Limb (tissue), 2 donors: ENCODE measurements at regions not wholly inside any gene's neighbourhood (a gene's known extent, or its start where the extent isn't known, plus 50 kb on each side); places are given as distances from the start of the nearest gene placed in this dataset.
"Not testable (repeated sequence)": the region's sequence is repeated elsewhere in the genome, so short reads cannot be mapped to it uniquely, and the experiment has no call there.

ENCODE experiments used
- DNase-seq, 2 donors: peaks; one replicate each; pipeline ENCODE4 v3.0.0-alpha.2; 2016; ENCODE audit errors: extremely low spot score in 2 of 2

DNA sequence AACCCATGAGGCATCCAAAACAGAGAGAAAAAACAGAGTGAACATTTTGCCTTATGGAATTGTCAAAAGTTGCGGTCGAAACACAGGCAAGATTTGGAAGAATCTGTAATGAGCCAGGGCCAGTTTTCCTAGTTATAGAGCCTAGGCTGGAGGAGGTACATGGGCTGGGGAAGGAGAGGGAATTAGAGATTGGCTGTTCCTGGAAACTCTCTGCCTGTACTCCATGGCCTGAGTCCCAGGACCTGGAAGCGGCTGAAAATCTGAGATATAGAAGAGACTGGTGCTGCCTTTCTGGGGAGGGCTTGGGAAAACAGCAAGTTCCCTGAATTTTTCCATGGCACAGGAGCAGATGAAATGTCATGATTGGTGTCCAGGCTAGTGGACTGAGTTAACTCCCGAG, 122.8 kb upstream of the KLF12 start:
- no peak for DNase-seq

DNA sequence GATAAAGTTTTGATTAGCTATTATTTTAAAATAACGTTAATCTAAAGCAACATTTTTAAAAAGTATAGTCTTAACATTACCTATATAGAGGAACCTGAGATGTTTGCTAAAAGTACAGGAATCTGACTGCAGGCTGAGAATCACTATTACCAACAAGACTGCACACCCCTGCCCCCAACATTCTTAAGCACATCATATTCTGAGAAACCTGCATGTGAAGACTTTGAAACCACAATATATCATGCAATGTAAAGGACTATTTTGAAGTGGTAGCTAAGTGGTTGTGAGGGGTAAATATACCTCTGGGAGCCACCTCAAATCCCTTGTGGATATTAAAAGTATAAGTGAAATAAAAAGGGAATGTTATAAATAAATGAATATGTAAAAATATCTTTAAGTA, 119.0 kb upstream of the KLF12 start:
- no peak for DNase-seq

DNA sequence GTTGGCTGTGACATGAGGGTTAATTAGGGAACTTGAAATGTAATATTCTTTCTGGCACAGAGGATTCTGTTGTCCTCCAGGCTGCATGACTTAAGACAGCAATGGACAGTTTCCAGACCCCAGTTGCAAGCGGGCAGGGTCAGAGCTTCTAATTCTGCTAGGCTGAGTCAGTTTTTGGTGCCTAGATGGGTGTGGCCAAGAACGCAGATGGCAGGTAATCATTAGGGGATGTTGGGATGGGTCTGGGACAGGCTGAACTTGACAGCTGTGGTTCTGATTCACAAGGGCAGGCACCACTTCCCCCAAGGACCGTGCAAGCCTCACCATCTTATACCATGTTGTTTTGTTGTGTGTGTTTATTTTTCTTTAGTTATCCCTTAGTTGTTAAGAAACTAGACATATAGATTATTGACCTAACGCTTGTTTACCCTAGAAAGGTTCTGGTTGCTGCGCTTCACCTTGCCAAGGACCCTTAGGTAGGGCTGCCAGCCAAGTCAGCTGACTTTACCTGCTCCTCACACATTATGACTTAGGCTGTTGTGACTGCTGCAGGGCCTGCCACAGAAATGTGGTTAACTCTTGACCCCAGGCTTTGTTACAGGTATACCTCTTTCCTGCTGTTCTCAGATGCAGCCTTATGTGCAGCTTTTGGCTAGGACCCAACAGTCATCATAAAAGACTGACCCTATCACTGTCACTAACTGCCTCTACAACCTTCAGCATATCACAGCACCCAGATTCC, 117.7 kb upstream of the KLF12 start:
- no peak for DNase-seq

DNA sequence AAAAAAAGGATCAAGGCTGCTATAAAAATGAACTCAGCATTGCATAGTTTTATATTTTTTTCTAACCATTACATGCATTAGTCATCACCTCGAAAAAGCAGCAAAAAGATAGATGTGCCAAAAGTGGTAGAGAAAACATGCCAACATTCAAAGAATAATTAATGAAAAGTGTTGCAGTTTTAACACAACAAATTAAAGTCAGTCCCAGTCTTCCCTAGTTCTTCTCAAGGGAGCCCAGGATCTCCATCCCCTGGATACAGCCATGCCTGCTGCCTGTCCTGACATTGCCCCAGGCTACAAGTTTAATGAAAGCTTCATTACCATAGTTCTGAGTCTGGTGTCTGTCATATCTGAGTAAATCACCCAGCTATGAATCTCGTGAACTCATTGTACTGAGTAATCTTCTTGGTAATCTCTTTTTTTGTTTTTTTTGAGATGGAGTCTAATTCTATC, 116.6 kb upstream of the KLF12 start:
- DNase-seq, result no peak

DNA sequence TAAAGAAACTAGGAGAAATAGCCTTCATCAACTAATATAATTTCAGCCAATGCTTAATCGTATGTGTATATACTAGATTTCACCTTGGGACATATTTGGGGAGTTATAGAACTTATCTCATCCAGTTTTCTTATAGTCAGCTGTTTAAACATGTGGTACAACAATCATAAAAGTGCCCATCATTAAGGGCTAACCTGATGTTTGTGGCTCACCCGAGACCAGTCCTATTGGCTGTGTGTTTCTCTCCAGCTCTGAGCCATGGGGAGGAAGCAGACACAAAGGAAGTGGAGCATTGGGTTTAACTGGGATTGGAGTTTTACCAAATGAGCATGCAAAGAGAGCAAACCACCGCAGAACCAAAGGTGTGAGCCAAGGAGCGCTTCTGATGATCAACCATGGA, 114.3 kb upstream of the KLF12 start:
- DNase-seq, result no peak

DNA sequence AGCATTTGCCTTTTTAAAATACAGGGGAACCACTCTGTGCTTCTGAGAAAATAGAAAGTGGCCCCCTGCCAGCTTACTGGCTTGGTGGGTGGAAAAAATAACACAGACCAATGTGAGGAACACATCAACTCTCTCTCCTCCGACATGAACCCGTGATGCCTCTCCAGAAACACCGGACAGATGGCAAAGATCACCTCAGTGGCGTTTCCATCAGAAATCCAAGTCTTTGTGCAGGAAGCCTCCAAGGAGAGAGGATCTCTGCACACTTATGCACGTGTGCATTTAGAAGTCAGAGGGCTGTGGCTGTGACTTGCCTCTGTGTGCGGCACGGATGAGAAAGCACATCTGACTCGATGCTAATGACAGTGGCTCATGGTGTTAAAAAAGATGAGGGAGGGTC, 112.3 kb upstream of the KLF12 start:
- peak; percentile 49 to 54 for DNase-seq

DNA sequence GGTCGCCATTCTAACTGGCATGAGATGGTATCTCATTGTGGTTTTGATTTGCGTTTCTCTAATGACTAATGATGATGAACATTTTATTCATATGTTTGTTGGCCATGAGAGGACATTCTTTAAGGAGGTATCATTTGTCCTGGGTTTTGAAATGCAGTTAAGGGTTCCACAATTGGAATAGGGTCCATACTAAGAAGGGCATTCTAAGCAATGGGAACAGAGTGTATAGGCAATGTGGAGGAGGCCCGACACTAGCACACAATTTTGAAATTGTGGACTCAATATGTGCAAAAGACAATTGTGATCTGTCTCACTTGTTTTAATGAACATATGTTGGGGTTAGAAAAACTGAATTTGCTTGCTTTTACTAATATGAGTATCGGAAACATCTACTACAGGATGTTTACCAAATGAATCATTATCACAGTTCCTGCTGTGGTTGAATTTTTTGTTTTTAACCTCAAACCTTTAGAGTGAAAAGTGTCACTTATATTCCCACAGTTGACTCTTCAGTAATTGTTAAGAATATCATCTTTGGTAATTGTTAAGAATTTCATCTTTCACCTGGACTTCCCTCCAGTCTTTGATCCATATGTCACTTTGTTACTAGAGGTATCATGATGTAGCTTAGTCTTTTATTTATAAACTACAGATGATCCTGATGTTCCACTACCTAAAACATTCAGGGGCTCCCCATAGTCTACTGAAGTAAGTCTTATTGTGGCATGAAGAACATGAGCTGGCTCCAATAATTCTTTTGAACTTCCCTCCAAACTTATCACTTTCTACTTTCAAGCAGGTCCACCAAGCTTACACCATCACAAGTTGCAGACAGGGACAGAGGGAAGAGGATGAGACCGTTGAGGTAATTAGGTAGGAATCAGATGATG, 109.7 kb upstream of the KLF12 start:
- no peak for DNase-seq

DNA sequence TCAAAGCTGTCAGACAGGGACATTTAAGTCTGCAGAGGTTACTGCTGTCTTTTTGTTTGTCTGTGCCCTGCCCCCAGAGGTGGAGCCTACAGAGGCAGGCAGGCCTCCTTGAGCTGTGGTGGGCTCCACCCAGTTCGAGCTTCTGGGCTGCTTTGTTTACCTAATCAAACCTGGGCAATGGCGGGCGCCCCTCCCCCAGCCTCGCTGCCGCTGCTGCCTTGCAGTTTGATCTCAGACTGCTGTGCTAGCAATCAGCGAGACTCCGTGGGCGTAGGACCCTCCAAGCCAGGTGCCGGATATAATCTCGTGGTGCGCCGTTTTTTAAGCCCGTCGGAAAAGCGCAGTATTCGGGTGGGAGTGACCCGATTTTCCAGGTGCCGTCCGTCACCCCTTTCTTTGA, 107.1 kb upstream of the KLF12 start:
- not testable (repeated sequence) for DNase-seq

DNA sequence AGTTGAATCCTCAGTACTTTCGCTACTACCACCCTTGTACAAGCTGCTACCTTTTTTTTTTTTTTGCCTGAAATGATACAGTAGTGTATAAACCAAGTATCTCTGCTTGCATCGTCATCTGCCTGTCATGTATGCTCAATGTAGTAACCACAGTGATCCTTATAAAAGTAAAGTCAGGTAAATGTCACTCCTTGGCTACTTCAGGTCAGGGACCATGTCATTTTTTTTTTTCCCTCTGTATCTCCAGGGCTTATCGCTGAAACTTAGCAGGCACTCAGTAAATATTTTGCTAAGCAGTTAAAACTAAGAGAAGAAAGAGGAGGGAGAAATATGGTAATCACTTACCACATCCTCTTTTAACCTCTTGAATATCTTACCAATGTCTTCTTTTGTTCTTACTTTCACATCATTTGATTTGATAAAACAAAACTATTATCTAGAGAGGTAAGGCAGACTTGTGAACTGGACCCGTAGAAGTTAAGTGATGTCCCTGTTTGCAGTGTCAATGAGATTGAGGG, 96.8 kb upstream of the KLF12 start:
- DNase-seq, result no peak

DNA sequence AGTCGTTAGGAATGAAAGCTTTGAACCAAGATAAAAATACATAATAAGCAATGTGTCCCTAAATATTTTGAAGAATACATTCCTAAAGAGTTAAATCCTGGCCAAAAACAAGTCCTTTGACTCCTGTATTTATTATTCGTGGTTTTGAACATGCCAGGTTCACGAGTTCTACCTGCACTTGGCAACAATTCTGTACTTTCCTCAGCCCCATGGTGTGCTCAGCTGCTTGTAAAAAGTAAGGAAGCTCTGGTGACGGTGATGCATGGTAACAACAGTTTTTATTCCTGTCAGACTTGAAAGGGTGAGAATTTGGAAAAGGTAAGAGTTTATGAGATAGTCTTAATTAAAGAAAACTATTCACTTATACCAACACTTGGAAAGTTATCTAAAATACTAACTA, 95.0 kb upstream of the KLF12 start:
- DNase-seq, result no peak

DNA sequence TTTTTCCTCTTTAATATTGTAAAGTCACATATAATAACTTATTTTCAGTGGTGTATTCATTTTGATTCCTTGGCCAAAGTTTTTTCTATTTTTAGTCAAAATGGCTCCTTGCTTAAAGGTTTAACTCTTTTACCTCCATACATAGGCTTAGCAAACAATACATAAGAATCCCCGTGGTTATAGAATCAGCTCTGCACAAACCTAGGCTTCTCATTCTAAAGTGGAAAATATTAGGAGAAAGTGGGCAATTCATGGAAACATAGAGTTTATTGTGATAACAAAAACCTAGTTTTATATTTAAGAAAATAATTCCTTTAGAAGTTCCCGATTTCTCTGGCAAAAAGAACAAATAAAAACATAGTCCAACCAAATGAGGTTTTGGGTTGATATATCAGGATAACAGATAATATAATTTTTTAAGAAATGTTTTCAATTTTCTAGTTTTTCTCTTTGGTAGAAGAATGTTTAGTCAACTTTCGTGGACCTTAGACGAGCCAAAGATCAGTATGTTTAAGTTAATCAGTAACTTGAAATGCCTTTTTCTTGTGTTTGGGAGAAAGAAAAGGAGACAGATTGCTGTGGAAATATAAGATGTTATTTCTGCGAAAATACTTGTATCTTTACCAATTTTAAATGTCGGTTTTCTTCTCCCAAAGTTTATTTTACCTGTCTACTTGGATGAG, 93.4 kb upstream of the KLF12 start:
- DNase-seq, result no peak

DNA sequence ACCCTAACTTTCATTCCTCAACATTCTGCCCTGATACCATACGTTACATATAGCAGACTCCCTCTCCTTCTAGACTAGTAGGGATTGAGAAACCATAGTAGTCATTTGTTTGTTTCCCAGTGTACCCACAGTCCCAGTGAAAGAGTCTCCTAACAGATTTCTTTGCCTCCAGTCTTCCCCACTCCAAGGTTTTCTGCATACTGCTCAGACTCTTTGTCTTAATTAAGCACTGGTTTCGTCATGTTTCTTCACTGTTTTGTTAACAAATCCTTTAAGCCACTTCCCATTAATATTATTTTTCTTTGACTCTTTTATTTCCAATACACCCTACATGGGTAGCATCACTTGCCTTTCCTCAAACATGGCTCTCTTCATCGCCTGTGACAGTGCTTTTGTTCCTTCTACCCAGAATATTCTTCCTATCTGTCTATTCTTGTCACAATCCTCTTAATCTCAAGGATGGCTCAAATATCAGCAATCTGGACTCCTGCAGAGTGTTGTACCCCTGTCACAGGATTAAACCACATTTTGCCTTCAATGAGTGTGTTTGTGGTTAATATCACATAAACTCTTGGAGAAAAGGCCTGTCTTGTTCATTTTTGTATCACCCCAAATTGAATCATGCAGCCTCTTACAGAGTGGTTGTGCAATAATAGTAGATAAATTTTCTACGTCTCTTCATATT, 92.7 kb upstream of the KLF12 start:
- DNase-seq, result no peak

DNA sequence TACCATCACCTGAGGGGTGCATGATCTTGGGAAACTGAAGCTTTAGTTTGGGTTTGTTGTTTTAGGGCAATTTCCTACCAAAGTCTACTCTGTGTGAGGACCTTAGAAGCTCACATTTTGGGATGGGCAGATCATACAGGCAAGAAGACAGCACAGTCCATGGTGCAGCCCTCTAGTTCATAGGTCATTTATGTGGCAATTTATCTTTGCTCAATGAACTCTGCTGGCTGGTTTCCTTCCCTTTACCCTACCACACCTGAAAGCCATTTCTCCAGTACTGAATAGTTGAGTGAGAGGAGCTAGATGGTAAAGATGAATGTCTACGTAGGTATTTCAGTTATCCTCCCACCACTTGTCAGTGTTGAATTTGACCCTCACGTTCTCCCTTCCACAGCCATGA, 87.5 kb upstream of the KLF12 start:
- DNase-seq, result no peak

DNA sequence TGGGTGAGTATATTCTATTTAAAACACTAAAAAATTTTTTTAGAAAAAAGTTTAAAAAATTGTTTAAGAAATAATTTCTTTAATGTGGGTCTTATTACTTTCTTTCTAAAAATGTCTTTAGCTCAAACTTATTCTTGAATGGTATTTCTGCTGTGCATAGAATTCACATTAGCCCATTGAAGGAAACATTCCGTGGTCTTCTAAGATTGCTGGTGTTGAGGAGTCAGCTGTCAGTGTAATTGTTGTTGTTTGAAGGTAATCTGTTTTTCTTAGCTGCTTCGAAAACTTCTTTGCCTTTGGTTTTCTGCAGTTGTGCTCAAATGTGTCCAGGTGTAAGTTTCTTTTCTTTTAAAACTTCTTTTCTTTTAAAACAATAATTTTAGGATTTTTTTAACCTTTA, 85.4 kb upstream of the KLF12 start:
- no peak for DNase-seq

DNA sequence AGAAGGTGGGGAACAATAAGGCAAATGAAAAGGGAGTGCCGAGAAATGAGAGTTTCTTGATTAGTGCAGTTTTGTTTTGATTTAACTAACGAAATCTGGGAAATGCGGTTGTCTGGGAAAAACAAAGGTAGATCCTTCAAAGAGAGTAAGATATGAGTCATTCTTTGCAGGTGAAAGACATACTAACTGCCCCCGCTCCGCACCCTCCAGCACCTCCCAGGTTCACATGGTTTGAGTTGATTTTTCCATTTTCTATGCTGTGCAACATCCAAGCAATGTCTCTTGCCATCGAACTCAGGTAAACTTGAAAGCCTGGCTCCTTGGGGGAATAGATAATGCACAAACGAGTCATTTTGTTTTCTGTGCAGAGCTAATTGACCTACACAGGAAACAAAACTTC, 84.1 kb upstream of the KLF12 start:
- DNase-seq, result no peak

DNA sequence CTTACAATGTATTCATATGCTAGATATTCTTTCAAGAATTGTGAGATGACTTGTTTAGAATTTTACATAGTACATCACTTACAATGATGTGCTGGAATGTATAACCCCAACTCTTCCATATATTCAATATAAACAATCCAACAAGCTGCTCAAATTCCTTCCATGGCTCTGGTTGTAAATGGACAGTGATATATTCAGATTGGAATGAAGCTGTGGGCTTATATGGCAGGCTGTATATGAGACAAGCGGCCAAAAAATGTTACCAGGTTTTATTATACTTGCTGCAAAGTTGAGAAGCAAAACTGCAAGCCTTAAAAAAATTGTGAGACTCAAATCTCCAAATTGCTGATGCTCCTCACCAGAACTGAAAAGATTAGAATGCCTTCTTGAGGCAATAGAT, 83.6 kb upstream of the KLF12 start:
- DNase-seq, result peak in 1 of 2 donors; percentile 9

DNA sequence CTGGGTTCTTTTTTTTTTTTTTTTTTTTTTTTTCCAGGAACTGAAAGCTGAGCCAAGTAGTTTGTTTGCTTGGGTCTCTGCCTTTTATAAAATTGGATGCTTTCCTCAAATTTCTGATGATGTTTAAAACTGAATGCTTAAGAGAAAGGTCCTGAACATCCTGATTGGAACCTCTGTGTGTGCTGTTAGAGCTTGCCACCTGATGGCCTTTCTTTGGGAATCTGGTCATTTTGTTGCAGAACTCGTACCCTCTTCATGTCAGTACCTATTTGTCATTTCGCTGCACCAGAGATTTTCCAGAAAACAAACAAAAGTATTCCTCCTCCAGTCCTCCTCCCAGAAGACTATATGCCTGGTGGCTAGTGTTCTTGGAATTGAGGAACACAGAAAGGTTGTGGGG, 81.2 kb upstream of the KLF12 start:
- DNase-seq, result no peak

DNA sequence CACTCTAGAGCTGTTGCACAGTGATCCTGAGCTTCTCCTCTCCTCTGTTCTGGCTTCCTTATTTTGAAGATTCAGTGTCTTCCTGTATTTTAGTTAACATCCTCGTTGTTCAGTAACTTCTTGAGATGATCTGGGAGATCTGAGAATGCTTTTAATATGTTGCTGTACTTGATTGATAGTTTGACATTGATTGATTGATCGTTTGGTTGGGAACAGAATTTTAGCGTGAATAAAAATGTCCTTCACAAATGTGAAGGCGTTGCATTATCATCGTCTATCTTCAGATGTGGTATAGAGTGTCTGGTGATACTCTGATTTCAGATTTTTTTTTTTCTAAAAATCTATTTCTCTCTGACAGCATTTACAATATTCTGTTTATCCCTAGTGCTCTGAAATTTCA, 80.1 kb upstream of the KLF12 start:
- DNase-seq, result no peak

DNA sequence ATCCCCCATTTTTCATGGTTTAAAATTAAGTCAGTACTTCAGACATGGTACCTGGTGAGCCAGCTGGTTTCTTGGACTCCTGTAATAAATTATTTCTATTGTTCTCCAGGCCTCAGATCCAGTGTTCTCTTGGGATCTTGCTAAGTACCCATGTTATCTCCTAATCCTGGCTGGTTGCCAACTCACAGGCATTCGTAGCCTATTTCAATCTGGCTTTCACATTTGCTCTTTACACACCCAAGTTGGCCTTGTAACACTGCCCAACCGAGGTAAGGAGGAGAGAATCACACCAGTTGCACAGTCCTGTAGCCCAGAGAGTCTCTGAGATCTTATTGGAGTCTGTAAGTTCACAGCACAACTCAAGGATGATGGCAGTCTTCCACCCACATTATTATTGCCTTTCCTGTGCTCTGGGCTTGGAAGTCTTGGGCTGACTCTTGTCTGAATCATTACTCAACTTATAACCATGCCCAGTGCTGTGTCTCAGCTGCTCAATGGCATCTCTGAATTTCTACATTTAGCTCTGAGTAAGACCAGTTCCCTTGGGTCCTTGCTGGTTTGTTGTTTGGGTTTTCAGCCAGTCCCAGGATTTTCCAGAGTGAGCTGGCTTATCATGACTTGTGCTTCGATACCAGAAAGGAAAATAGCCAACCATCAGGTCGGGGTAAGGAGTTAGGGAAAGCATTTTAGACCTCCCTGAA, 76.6 kb upstream of the KLF12 start:
- no peak for DNase-seq

DNA sequence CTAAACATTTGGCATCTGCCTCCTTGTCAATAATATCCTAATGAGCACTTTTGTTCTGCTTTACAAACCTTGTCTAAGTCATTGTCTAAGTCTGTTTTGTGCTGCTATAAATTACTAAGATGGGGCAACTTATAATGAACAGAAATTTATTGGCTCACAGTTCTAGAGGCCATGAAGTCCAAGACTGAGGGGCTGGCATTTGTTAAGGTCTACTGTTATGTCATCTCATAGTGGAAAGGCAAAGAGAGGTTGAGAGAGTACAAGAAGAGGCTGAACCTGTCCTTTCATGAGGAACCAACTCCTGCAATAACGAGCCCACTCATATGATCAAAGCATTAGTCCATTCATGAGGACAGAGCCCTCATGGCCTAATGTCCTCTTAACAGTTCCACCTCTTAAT, 72.7 kb upstream of the KLF12 start:
- no peak for DNase-seq

DNA sequence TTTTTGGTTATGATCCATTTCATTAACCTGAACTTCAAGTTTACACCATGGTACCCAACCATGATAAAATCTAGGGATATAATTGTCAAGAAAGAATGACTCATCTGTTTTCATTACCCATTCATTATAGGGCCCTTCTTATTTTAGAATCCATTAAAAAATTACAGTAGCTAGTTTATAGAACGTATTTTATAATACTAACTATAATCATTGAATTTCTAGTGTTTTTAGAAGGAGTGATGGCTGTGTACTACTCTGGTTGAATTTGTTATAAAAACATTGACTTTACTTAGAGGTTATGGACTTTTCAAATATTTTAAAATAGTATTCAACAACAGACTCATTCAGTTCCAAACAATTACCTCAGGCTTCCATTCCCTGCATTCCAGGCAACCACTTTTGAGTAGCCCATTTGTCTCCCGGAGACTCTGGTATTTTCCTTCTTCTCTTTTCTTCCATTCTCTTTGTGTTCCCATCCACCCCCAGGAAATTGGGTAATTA, 71.9 kb upstream of the KLF12 start:
- DNase-seq, result no peak
